Liver (tissue), 3 donors: ENCODE measurements at regions not wholly inside any gene's neighbourhood (a gene's known extent, or its start where the extent isn't known, plus 50 kb on each side); places are given as distances from the start of the nearest gene placed in this dataset.

Experiments used
- CTCF ChIP-seq: fragments of 150-350 bp; IDR thresholded peaks from 2 replicates; pipeline ENCODE4 v1.5.1; 2017; ENCODE audit warnings: improper control_type of control experiment, low read depth, low read length; ENCODE audit not compliant: missing input control
- EGR1 ChIP-seq, 2 donors: IDR thresholded peaks; 2 replicates each; pipeline ENCODE4 v1.6.1; 2016 to 2018; ENCODE audit warnings: antibody characterized with exemption in 2 of 2, low read depth in 2 of 2
- GABPA ChIP-seq, 2 donors: IDR thresholded peaks in 1 of 2; conservative IDR thresholded peaks in 1 of 2; 2 replicates each; pipeline ENCODE4 v1.6.1; 2016; ENCODE audit warnings: antibody characterized with exemption in 2 of 2, mild to moderate bottlenecking in 1 of 2, moderate library complexity in 1 of 2
- JUND ChIP-seq, 2 donors: IDR thresholded peaks; 2 replicates each; pipeline ENCODE4 v1.6.1; 2016; ENCODE audit warnings: antibody characterized with exemption in 2 of 2
- MAX ChIP-seq: IDR thresholded peaks from 2 replicates; pipeline ENCODE4 v1.6.1; 2016; ENCODE audit warnings: antibody characterized with exemption
- RAD21 ChIP-seq, 2 donors: IDR thresholded peaks; 2 replicates each; pipeline ENCODE4 v1.6.1; 2016; ENCODE audit warnings: antibody characterized with exemption in 2 of 2, mild to moderate bottlenecking in 2 of 2
- REST ChIP-seq: IDR thresholded peaks from 2 replicates; pipeline ENCODE4 v1.6.1; 2016; ENCODE audit warnings: antibody characterized with exemption, mild to moderate bottlenecking
- RXRA ChIP-seq, 2 donors: IDR thresholded peaks; 2 replicates each; pipeline ENCODE4 v1.6.1; 2017 to 2018; ENCODE audit warnings: antibody characterized with exemption in 2 of 2, mild to moderate bottlenecking in 1 of 2
- SP1 ChIP-seq: IDR thresholded peaks from 2 replicates; pipeline ENCODE4 v1.6.1; 2018; ENCODE audit warnings: antibody characterized with exemption, mild to moderate bottlenecking
- YY1 ChIP-seq: IDR thresholded peaks from 2 replicates; pipeline ENCODE4 v1.6.1; 2016; ENCODE audit warnings: antibody characterized with exemption, mild to moderate bottlenecking
- ZBTB33 ChIP-seq: IDR thresholded peaks from 2 replicates; pipeline ENCODE4 v1.6.1; 2016; ENCODE audit warnings: antibody characterized with exemption
- donor health status: healthy.
- donor health status: healthy.

- TF ChIP-seq CTCF = no peak
- TF ChIP-seq REST = no peak
- TF ChIP-seq RXRA (IDR thresholded peaks at IDR 0.05) = no peak
- TF ChIP-seq YY1 = no peak
- no peak for TF ChIP-seq EGR1 (IDR thresholded peaks at IDR 0.05; ENCODE audit: low read depth in 2 of 2)
- TF ChIP-seq JUND (IDR thresholded peaks at IDR 0.05) = no peak
- TF ChIP-seq GABPA (IDR thresholded peaks at IDR 0.05 in 1 of 2, conservative IDR thresholded peaks at IDR 0.05 in 1 of 2) = no peak
- TF ChIP-seq MAX = no peak
- TF ChIP-seq SP1 = no peak
- no peak for TF ChIP-seq ZBTB33
- no peak for TF ChIP-seq RAD21 (IDR thresholded peaks at IDR 0.05)
Observed at GRCh38 chr3:72553298-72553697, 294.9 kb downstream of the SHQ1 start.
